ENCODE measurements at regions not wholly inside any gene's neighbourhood (a gene's known extent, or its start where the extent isn't known, plus 50 kb on each side); places are given as distances from the start of the nearest gene placed in this dataset.

DNA sequence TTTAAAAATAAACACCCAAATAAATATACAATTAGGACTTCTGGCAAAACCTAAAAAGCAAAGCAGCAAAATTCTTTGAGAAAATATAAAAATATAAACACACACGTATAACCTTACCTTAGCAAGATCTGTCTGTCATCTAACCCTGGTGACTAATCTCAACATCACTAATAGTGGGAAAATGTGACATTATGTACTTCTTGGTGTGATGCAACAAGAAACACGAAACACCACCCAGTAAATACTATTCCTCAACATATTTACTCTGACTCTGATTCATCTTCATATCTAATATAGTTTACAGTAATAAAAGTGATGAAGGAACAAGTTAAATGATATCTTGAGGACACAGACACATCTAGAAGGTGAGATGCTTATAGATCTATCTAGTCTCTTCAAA is 332.6 kb upstream of the MANEA start:
- no peak for DNase-seq

DNA sequence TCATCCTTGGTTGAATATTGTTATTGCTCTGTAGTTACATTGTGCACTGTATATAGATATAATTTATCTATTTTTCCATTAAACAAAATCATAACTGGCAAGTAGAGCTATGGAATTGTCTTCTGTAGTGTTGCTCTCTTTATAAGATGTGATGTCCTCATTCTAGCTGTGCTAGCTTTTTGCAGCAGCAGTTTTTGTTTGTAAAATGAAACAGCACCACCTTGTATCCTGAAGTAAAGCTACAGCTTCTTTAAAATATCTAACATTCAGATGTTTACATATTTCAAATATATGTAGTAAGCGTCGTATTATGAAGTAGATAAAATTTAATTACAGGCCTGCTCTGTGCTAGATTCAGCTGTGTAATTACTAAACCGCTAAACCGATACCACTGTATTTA is 328.8 kb upstream of the MANEA start:
- no peak for DNase-seq

- DNase-seq: peak; percentile 20
Measured at GRCh38 chr6:95249175-95249574, 328.2 kb upstream of the MANEA start.

- DNase-seq: no peak
Measured at GRCh38 chr6:95249661-95250060, 327.7 kb upstream of the MANEA start.

DNA sequence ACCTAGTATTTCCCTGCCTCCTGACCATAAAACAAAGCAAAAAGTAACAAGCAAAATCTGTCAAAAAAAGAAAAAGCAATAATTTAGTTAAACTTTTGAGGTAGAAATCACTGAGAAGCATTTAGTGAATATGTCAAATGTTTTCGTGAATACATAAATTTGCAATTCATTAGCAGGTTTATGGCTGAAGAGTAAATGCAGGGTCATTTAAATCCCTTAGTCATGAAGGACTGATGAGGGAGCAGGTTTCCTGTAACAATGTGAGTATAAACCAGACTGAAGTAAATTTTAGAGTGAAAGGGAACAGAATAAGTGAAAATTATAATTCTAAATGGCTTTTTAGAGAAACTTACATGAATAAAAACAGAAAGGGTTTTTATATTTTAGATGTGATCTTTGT is 313.5 kb upstream of the MANEA start:
- DNase-seq: no peak

DNA sequence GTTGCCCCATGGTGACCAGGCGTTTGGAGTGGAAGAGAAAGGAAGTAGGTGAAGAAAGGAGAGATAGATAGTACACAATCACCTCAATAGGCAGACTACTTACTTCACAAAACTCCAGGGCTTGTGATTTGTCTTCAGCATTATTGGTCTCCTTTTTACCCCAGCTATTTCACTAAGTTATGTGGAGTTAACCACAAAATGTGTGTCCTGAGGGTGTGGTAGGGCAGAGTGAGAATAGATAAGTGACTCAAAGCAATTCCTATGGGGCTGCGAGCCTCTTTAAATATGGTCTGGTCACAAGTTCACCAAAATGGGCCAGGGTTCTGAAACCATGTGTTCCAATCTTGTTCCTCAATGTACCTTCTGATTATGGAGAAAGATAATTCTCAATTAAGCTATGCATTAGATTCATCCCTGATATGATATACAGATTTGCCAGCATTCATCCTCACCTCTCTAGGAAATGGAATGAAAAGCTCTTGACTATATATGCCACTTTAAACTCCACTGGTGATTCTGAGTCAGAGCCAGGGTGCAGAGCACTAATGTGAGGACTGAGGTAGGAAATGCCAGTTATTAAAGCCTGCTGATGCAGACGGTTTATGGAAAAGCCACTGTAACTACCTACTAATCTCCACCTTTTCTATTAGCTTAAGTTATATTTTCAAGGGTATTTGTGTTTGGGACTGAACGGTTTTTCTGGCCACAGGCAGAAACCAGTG is 310.6 kb upstream of the MANEA start:
- DNase-seq: peak; percentile 63

DNA sequence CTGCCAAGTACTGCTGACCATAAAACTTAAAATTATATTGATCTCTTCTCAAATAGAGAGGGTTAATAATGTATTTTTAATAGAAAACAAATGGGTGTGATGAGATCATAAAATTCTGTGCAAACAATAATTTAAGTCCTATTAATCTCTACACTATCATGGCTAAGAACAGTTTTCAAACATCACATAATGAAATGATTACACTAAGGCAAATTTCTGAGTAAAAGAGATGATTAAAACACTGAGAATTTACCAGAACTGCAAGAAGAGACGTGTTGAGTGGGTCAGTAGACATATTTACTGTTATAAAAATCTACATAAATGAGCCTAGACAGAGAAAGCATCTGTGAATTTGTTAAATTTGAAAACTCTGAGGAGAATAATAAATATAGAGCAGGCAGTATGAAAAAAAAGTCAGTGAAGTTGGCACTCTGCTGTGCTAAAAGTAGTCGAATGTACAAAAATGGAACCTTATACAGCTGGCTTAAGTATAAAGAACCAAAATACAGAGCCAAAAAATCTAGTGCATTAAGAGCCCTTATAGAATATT is 302.6 kb upstream of the MANEA start:
- no peak for DNase-seq

GRCh38 chr6:95279616-95280015 is 297.7 kb upstream of the MANEA start:
- no peak for DNase-seq

- DNase-seq: peak; percentile 81
Measured at GRCh38 chr6:95280686-95281273, 296.6 kb upstream of the MANEA start.

- DNase-seq: no peak
Measured at GRCh38 chr6:95285881-95286280, 291.5 kb upstream of the MANEA start.

DNA sequence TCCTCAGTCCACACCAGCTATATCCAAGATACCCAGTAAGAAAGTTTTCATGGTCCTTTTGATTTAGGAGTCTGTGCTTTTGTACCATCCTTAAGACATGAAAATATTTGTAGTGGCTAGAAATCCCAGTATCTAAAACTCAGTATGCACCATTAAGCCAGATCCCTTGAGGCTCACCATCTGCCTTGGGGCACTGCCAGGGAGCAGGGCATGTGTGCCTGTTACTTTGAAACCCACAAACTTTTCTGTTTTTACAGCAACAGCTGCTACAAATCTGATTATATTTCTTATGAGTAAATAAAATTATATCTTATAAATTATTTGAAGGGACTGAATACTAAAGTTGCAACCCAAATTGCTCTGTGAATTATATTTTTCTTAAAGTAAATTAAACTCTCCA is 290.5 kb upstream of the MANEA start:
- no peak for DNase-seq

GRCh38 chr6:95288251-95288650 is 289.1 kb upstream of the MANEA start:
- DNase-seq: no peak

DNA sequence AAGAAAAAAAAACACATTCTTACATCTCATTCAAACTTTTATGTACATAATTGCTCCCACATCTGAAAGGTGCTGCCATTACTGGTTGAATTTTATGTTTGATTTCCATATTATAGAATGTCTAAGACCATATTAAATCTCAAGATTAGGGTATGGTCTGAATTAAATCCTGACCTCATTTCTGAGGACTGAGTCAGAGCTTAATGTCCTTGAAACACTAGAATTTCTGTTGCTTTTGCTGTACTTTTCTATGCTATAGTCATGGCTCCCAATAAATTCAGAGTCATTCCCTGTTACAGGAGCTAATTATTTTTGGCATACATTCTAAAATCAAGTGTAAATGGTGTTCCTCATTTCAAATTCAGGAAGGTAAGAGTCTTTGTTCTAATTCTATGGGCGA is 285.3 kb upstream of the MANEA start:
- no peak for DNase-seq

GRCh38 chr6:95293257-95293656 is 284.1 kb upstream of the MANEA start:
- DNase-seq: no peak

- no peak for DNase-seq
Measured at GRCh38 chr6:95294043-95294442, 283.3 kb upstream of the MANEA start.

DNA sequence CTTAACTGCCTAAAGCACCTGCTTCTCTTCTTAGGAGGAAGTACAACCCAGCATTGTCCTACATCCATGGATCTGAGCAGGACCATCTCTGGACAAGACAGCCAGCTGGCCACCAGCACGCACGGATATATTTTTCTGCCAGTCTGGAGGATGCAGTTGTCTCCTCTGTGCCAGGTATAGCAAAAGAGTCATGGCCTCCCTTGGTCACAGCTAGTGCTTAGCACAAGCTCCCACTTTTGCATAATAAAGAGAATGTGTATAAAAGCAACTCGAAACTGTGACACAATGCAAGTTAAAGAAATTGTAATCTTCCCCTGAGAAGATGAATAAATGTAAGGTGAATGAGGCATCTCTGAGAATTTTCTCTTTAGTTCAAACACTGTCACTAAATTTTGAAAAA is 267.8 kb upstream of the MANEA start:
- DNase-seq: no peak

- no peak for DNase-seq
Measured at GRCh38 chr6:95318137-95318536, 259.2 kb upstream of the MANEA start.

GRCh38 chr6:95321126-95321525 is 256.2 kb upstream of the MANEA start:
- no peak for DNase-seq

GRCh38 chr6:95325916-95326315 is 251.4 kb upstream of the MANEA start:
- no peak for DNase-seq

DNA sequence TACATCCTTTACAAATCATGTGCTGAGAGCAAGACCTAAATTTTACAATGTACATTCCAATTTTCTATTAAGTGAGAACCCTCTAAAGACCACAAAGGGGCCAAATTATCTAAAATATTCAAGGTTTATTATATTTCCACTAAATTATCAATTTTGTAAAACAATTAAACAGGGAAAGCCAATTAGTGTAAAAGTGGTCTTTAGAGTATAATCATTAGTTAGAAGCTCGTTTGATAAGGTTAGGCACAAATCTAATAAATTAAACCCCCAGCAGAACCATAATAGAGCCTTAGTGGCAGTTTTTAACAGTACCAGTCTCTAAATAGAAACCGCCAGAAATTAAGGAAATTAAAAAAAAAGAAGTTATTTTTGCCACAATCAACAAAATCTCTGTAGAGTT is 249.1 kb upstream of the MANEA start:
- no peak for DNase-seq

DNA sequence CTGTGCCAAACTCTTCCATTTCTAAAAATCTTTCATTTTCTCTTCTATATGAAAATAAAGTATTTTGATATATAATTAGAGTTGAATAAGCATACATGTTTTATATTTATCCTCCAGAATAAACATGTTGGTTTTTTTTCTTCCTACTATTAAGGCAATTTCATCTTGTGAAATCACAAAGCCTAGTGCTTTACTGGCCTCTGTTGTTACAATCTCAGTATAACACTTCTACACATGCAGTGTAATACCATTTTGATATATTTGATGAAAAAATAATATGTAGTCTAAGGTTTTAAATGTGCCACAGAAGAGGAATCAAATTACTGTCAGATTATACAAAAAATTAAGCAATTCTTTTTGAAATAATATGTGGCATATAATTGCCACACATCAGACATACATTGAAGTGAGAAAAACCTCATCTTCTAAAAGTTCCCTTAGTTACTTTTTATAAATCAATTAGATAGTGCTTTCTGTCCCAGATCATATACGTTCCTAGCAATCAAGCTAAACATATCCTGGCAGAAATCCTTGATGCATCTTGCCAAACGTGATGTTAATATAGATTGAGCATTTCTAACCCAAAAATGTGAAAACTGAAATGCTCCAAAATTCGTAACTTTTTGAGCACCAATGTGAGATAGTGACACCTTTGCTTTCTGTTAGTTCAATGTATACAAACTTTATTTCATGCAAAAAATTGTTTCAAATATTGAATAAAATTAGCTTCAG is 225.1 kb upstream of the MANEA start:
- DNase-seq: no peak

GRCh38 chr6:95354551-95354950 is 222.8 kb upstream of the MANEA start:
- no peak for DNase-seq

- DNase-seq: no peak
Measured at GRCh38 chr6:95357380-95358020, 219.8 kb upstream of the MANEA start.

Measured in hematopoietic multipotent progenitor cell treated with erythropoietin and hydrocortisone succinate and interleukin-3 and kit ligand, for 6 days (in vitro differentiated cells).